Caki2 (cell line): ENCODE measurements at regions not wholly inside any gene's neighbourhood (a gene's known extent, or its start where the extent isn't known, plus 50 kb on each side); places are given as distances from the start of the nearest gene placed in this dataset.

Experiments used
- DNase-seq: peaks from one replicate; pipeline ENCODE4 v3.0.0-alpha.2; 2015; ENCODE audit warnings: low read depth
- in situ Hi-C: cut with HindIII; loops from 2 replicates; pipeline ENCODE4 v1.10.0; 2016; ENCODE audit warnings: low sequenced_read_pairs, low pct_unique_long_range_greater_than_20kb, mixed read lengths

- in situ Hi-C loops: no loop called here
Measured at GRCh38 chr2:122622934-122623333, 867.5 kb downstream of the TSN start.

GRCh38 chr2:122627388-122627787 is 871.9 kb downstream of the TSN start:
- DNase-seq: no peak
- in situ Hi-C loops: no loop called here

More at GRCh38 chr2:122622934-122623333, 867.5 kb downstream of the TSN start:
- no peak for DNase-seq

GRCh38 chr2:122634256-122634655 is 878.8 kb downstream of the TSN start:
- DNase-seq: peak; percentile 71

GRCh38 chr2:122634920-122635319 is 879.5 kb downstream of the TSN start:
- DNase-seq: no peak
- in situ Hi-C loops: no loop called here

More at GRCh38 chr2:122634256-122634655, 878.8 kb downstream of the TSN start:
- in situ Hi-C loops: no loop called here

- in situ Hi-C loops: no loop called here
- no peak for DNase-seq
Measured at GRCh38 chr2:122635686-122636085, 880.2 kb downstream of the TSN start.

- DNase-seq: no peak
- in situ Hi-C loops: no loop called here
Measured at GRCh38 chr2:122636097-122636496, 880.6 kb downstream of the TSN start.

- in situ Hi-C loops: no loop called here
- DNase-seq: no peak
Measured at GRCh38 chr2:122639176-122639575, 883.7 kb downstream of the TSN start.

- in situ Hi-C loops: no loop called here
- DNase-seq: no peak
Measured at GRCh38 chr2:122639711-122640110, 884.3 kb downstream of the TSN start.

GRCh38 chr2:122643725-122644329 is 888.4 kb downstream of the TSN start:
- peak; percentile 92 for DNase-seq
- in situ Hi-C loops: no loop called here

GRCh38 chr2:122651236-122651635 is 895.8 kb downstream of the TSN start:
- in situ Hi-C loops: no loop called here
- no peak for DNase-seq

GRCh38 chr2:122651780-122652179 is 896.3 kb downstream of the TSN start:
- in situ Hi-C loops: no loop called here
- no peak for DNase-seq

- no peak for DNase-seq
- in situ Hi-C loops: no loop called here
Measured at GRCh38 chr2:122652670-122653069, 897.2 kb downstream of the TSN start.

GRCh38 chr2:122656403-122656802 is 901.0 kb downstream of the TSN start:
- in situ Hi-C loops: no loop called here

GRCh38 chr2:122660786-122661634 is 905.6 kb downstream of the TSN start:
- in situ Hi-C loops: no loop called here
- DNase-seq: no peak

More at GRCh38 chr2:122656403-122656802, 901.0 kb downstream of the TSN start:
- DNase-seq: no peak

- no peak for DNase-seq
- in situ Hi-C loops: no loop called here
Measured at GRCh38 chr2:122663620-122664019, 908.2 kb downstream of the TSN start.

GRCh38 chr2:122669627-122670026 is 914.2 kb downstream of the TSN start:
- no peak for DNase-seq
- in situ Hi-C loops: no loop called here

GRCh38 chr2:122670897-122671296 is 915.4 kb downstream of the TSN start:
- DNase-seq: no peak
- in situ Hi-C loops: no loop called here

- in situ Hi-C loops: no loop called here
- no peak for DNase-seq
Measured at GRCh38 chr2:122680662-122681061, 925.2 kb downstream of the TSN start.

GRCh38 chr2:122681626-122682025 is 926.2 kb downstream of the TSN start:
- in situ Hi-C loops: no loop called here

GRCh38 chr2:122682356-122682755 is 926.9 kb downstream of the TSN start:
- in situ Hi-C loops: no loop called here
- DNase-seq: no peak

More at GRCh38 chr2:122681626-122682025, 926.2 kb downstream of the TSN start:
- no peak for DNase-seq
